HT-29 (cell line): ENCODE measurements at regions not wholly inside any gene's neighbourhood (a gene's known extent, or its start where the extent isn't known, plus 50 kb on each side); places are given as distances from the start of the nearest gene placed in this dataset.

ENCODE experiments used
- DNase-seq: peaks from one replicate; pipeline ENCODE4 v3.0.0-alpha.2; 2015; ENCODE audit warnings: low spot score

DNA sequence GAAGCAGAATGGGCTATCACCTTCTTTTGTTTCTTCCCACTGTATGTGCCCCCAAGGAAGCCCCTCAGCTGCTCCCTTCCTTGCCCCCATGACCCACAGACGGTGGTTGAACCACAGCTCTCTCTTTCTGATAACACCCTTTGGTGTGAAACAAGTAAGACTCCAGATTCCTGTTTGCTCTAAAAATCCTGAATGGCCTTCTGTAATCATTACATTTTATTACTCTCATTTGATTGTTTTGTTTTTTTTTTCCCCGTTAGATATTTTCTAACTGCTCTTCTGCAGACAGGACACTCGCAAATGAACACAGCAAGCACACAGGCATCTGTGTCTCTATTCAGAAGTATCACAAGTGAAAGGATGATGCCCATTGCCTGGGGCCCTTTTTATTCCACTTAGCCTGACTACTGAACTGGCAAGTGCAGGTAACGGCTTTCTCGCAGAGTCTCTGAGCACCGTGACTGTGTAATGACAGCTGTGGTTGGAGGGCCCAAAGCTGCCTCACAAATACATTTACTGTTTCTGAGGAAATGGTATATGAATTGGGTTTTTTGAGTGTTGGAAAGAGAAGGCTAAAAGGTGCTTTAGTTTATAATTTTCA is 59.3 kb downstream of the OXGR1 start:
- DNase-seq, result no peak

DNA sequence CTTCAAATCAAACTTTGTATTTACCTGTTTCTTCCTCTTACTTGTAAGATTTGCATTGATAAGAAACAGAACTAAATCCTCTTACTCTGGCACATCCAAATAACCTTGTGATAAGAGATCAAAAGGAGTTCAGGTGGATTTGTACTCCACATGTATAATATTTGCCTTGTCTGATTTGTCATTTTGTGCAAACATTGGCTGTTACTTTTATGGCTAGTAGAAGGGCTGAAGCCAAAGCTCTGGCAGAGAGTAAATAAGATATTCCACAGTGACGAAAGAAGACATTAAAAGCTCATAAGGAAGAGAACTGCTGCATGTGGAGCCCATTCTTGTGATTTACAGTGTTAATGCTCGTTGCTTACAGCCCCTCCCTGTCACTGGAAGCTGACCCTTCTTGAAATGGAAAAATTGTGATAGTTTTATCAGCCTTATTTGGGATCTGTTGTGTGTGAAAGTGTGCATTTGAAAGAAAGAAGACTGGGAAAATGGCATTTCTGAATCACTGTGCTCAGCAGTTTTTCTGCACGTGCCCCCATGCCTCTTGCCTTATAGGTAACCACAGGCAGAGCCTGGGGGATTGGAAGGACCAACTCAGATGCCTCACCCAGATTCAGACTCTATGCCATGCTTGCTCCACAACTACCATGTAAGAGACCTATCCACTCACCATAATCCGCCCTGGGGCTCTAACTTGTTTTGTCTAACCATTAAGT is 68.2 kb downstream of the OXGR1 start:
- peak; percentile 47 for DNase-seq

DNA sequence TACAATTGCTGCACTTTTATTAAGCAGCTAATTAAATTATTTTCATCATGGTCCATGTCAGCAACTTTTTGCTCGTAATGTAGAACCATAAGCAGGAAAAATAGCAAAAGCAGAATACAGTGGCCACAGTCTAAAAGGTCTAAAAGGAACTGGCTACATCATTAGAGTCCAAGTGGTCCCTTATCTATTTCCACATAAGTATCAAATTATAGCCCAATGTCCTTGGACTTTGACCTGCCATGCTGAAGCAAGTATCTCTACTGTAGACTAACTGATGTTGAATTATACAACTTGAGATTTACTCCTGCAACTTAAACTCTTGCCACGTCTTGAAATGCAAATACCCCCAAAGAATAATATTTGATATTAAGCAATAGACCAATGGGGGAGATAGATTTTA is 68.8 kb downstream of the OXGR1 start:
- no peak for DNase-seq

DNA sequence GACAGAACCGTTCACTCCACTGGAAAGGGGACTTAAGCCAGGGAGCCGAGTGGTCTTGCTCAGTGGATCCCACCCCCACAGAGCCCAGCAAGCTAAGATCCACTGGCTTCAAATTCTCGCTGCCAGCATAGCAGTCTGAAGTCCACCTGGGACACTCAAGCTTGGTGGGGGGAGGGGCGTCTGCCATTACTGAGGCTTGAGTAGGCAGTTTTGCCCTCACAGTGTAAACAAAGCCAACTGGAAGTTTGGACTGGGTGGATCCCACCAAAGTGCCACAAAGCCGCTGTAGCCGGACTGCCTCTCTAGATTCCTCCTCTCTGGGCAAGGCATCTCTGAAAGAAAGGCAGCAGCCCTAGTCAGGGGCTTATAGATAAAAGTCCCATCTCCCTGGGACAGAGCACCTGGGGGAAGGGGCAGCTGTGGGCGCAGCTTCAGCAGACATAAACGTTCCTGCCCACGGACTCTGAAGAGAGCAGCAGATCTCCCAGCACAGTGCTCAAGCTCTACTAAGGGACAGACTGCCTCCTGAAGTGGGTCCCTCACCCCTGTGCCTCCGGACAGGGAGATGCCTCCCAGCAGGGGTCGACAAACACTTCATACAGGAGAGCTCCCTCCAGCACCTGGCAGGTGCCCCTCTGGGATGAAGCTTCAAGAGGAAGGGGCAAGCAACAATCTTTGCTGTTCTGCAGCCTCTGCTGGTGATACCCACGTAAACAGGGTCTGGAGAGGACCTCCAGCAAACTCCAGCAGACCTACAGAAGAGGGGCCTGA is 75.2 kb downstream of the OXGR1 start:
- peak; percentile 23 for DNase-seq

DNA sequence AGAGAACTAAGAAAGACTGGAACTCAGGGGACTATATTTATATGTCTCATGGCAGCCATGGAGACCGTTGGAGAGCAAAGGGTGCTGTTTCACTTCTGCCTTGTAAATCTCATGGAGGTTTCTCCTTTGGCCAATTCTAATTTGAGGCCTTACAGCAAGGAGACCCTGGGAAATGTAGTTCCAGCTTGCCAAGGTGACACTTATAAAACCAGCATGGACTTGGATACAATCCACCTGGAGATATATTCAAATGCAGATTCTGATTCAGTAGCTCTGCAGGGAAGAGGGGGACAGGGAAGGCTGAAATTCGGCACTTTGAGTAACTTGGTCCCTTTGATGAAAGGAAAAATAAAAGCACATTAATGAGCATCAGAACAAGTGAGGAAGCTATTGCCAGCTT is 90.0 kb downstream of the OXGR1 start:
- DNase-seq, result no peak

DNA sequence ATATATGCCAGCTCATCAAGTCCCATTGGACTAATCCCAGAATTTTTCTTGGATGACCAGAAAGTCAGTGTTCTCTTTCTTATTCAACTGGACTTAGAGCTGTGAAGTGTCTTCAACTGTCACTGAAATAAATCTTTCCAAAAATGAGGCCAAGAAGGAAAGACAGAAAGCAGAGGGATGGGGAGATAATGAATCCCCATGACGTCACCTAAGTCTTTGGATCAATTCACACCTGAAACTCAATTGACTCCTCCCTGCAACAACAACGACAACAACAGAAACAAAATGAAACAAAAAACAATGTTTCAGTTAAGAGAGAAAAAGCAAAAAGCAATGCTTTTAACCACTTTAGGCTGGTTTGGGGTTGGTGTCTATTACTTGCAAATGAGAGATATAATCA is 91.2 kb downstream of the OXGR1 start:
- no peak for DNase-seq

DNA sequence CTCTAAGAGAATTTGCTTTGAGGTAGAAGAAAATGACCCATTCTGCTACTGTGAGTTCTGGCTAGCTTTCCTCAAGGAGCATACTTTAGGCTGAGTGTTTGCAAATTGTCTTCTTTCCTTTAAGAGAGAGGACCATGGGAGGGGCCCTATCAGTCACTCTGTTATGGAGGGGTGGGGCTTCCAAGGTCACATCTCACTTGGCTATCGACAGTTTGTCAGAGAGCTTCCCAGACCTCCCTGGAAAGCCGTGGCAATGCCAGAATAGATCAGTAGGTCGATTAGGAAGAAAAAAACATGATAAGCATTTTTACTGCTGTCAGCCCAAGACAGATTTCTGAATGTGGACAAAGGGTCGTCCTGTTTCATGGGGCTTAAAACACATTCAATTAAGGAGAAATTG is 93.3 kb downstream of the OXGR1 start:
- DNase-seq, result no peak

DNA sequence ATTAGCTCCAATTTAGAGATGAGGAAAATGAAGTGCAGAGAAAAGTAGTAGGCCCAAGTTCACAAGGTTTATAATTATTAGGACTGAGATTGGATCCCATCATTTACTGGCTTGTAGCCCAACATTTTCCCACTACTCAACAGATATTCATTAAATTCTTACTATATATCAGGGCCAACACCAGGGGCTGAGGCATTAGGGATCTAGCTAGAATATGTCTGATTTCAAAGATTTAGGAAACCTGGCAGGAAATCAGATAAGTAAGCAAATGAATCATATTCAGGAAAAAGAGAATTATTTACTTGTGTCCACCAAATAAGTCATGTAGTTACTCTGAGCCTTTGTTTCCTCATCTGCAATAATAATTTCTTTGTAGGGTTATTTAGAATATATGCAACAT is 94.3 kb downstream of the OXGR1 start:
- DNase-seq, result no peak

DNA sequence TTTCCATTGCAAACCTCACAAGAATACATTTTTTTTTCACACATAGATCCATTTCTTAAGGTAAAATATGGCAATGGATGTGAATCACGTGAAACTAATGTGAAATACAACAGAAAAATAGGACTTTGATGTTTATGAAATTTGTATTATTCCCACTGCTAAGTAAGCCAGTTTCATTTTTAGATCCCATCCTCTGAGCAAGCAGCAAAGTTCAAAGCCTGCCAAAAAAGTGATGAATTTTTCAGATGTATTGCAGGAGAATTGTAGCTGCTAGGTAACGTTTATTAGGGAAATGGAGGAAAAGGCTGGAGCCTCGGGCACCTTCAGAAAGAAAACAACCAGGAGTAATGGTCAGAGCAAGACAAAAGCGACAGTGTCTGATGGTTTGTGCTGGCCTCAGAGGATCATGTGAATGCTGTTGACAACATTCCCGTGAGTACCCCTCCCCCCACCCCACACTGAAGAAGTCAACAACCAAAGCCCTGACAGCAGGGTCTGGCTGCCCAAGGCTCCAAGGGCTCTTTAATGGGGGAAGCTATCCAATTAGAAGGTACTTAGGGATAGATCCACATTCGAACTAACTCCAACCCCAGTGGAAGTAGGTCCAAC is 95.5 kb downstream of the OXGR1 start:
- no peak for DNase-seq

DNA sequence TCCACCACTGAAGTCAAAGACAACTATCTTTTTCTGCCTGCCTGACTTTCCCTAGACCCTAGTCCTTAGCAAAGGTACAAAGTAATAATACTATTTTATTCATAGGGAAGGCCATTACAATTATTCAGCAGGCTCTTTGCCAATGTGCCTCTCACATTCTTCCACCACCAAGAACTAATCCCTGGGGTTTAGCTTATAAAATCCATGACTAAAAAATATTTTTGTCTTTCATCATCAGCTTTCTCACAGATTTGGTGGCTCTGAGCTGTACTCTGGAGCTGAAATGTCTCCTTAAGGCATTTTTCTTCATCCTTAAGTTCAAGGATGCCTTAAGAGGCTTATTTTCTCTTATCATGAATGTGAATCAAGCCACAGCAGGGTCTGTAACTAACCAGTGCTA is 96.1 kb downstream of the OXGR1 start:
- no peak for DNase-seq
